22Rv1 (cell line): ENCODE measurements at regions not wholly inside any gene's neighbourhood (a gene's known extent, or its start where the extent isn't known, plus 50 kb on each side); places are given as distances from the start of the nearest gene placed in this dataset.

Experiments
- CTCF ChIP-seq: fragments of 450-650 bp; IDR thresholded peaks from 2 replicates; pipeline ENCODE4 v1.5.1; 2017; ENCODE audit warnings: mild to moderate bottlenecking
- ZFX ChIP-seq: fragments of 450-650 bp; IDR thresholded peaks from 2 replicates; pipeline ENCODE4 v1.6.1; 2017; ENCODE audit warnings: antibody characterized with exemption, borderline replicate concordance

- TF ChIP-seq CTCF (no peak), ZFX (no peak)
Measured at GRCh38 chr2:2734308-2734707, 403.2 kb upstream of the MYT1L start.
